ENCODE measurements at regions not wholly inside any gene's neighbourhood (a gene's known extent, or its start where the extent isn't known, plus 50 kb on each side); places are given as distances from the start of the nearest gene placed in this dataset.

DNA sequence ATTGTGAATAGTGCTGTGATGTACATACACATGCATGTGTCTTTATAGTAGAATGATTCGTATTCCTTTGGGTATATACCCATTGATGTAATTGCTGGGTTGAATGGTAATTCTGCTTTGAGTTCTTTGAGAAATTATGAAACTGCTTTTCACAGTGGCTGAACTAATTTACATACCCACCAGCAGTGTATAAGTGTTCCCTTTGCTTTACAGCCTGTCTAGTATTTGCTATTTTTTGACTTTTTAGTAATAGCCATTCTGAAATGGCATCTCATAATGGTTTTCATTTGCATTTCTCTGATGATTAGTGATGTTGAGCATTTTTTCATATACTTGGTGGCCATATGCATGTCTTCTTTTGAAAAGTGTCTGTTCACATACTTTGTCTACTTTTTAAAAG, 54.5 kb upstream of the FAM78B start:
- TF ChIP-seq CTCF (IDR thresholded peaks at IDR 0.05; ENCODE audit: insufficient read depth, low read depth, low read length, missing control alignments) = no peak
- H3K4me3 ChIP-seq (ENCODE audit: low read length) = no peak overlapping the region
- no peak for DNase-seq (ENCODE audit: low read depth)

DNA sequence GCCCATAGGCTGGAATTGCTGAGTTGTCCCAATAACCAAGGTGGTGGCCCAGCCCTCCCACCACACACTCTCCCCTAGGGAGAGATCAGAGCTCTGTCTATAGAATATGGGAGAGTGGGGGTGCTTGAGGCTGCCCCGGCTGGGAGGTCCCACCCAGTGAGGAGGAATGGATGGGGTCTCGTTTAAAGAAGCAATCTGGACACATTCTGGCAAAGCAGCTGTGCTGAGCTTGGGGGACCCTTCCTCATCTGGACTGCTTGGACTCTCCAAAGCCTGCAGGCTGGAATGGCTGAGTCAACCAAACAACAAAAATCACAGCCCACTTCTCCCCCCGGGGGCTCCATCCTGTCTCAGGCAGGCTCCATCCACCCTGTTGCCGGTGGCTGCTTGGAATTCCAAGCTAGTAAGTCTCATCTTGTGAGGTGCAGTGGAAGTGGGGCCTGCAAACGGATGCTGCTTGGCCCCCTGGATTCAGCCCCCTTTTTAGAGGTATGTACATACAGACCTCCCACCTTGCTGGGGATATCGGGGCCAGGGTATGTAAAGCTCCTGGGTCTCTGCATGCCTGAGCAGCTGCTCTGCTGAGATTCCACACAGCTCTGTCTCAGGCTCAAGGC, 67.1 kb upstream of the FAM78B start:
- DNase-seq (ENCODE audit: low read depth) = no peak
- H3K4me3 ChIP-seq (ENCODE audit: low read length) = no peak overlapping the region
- no peak for TF ChIP-seq CTCF (IDR thresholded peaks at IDR 0.05; ENCODE audit: insufficient read depth, low read depth, low read length, missing control alignments)

DNA sequence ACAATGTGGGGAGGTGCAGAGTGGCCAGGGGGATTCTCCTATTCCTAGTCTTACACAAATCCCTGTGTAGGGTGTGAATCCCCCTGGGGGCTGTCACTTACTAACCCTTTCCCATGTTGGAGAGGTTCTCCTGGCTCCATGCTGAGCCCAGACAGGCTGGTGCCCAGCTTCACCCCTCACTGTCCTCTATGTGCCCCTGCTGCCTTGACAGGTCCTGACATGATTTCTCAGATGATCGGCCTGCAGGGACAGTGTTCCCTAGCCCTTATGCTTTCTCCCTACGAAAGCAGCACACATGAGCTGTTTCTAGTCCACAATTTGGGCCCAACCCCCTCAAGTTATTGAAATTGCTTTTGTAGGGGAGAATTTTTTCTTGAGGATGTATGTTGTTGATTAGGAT, 68.9 kb upstream of the FAM78B start:
- no peak for TF ChIP-seq CTCF (IDR thresholded peaks at IDR 0.05; ENCODE audit: insufficient read depth, low read depth, low read length, missing control alignments)
- DNase-seq (ENCODE audit: low read depth) = no peak
- H3K4me3 ChIP-seq (ENCODE audit: low read length) = no peak overlapping the region

- no peak for TF ChIP-seq CTCF (IDR thresholded peaks at IDR 0.05; ENCODE audit: insufficient read depth, low read depth, low read length, missing control alignments)
- DNase-seq (ENCODE audit: low read depth) = no peak
- H3K4me3 ChIP-seq (ENCODE audit: low read length) = no peak overlapping the region
Measured at GRCh38 chr1:166237675-166238074, 70.9 kb upstream of the FAM78B start.

DNA sequence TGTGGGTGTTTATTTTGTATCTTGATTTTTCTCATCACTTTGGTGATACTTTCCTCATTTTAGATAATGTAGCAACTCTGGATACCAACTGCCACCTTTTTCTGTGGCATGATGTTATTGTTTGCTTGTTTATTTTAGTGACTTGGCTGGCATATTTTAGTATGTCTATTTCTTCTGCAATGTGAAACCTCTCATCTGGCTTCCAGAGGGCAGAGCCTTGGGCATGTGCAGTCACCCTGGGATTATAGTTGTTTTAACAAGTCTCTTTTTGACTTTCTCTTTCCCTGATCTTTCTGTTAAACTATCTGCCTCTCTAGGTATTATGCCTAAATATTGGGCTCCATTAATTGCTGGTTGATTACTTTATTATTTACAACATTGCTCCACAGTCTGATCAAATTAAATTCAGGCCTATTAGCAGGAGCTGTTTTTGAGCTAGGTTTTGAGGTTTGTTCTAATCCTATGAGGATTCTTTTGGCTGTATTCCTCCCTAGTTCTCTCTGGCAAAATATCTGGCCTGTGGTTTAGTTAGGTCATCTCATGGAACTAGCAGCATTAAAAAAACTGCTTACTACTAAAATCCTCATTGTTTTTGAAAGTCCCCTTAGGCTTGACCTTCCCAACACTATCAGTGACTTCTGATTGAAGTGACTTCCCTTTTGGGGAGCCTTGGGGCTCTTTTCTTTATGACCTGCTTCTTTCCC, 86.4 kb upstream of the FAM78B start:
- no peak for DNase-seq (ENCODE audit: low read depth)
- TF ChIP-seq CTCF (IDR thresholded peaks at IDR 0.05; ENCODE audit: insufficient read depth, low read depth, low read length, missing control alignments) = no peak
- H3K4me3 ChIP-seq (ENCODE audit: low read length) = no peak overlapping the region

DNA sequence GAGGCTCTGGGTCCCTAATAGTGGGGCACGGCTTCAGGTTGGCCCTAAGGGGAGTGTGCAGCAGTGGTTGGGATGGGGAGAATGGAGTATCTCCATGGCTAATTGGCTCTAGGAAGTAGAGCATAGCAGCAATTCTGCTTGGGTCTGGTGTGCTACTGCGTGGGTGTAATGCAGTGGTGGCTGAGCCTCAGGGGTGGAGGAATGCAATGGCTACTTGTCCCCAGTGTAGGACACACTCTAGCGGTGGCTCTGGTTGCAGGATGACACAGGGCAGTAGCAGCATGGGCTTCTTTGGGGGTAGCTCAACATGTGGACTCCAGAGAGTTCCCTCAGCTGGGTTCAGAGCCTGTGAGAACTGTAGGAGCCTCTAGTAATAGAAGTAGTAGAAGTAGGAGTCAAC, 91.2 kb upstream of the FAM78B start:
- DNase-seq (ENCODE audit: low read depth) = no peak

More for the DNA sequence above, 91.2 kb upstream of the FAM78B start:
- TF ChIP-seq CTCF (IDR thresholded peaks at IDR 0.05; ENCODE audit: insufficient read depth, low read depth, low read length, missing control alignments) = no peak
- H3K4me3 ChIP-seq (ENCODE audit: low read length) = no peak overlapping the region

Data from epithelial cell of esophagus (primary cell).